ENCODE measurements at regions not wholly inside any gene's neighbourhood (a gene's known extent, or its start where the extent isn't known, plus 50 kb on each side); places are given as distances from the start of the nearest gene placed in this dataset.

DNA sequence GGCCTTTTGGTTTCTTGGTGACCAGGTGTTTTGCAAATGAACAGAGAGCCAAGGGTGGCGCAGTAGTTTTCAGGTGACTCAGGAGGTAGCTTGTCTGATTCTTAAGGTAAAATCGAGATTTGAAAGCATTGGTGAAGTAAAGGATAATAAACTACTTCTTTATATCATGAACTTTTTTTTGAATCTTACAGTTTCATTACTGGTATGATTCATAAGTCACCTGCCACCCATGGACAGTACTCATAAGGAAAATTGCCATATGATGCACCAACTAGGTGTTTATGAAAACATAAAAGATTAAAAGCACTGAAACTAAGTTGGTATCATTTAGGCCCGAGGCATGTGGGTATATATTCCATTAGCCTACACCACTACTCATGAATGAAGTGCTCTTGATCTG lies 84.1 kb upstream of the MGAT5 start:
- TF ChIP-seq ZNF274 (IDR thresholded peaks at IDR 0.05; ENCODE audit: low read depth, low read length) (no peak), SUZ12 (IDR thresholded peaks at IDR 0.05; ENCODE audit: extremely low read depth, insufficient read depth, insufficient read length) (no peak), YY1 (IDR thresholded peaks at IDR 0.05; ENCODE audit: insufficient read depth, insufficient read length) (no peak)
